IPS-NIHi7 (cell line): ENCODE measurements at regions not wholly inside any gene's neighbourhood (a gene's known extent, or its start where the extent isn't known, plus 50 kb on each side); places are given as distances from the start of the nearest gene placed in this dataset.

Experiments
- DNase-seq: peaks from one replicate; pipeline ENCODE4 v3.0.0; 2012; ENCODE audit warnings: mixed read lengths; ENCODE audit errors: extremely low spot score

- DNase-seq, result no peak
Measured at GRCh38 chr6:144877118-144877517, 592.0 kb downstream of the UTRN start.

- DNase-seq, result no peak
Measured at GRCh38 chr6:144878577-144878976, 593.4 kb downstream of the UTRN start.

GRCh38 chr6:144879436-144879835, 594.3 kb downstream of the UTRN start:
- DNase-seq, result no peak

- no peak for DNase-seq
Measured at GRCh38 chr6:144882425-144882824, 597.3 kb downstream of the UTRN start.

GRCh38 chr6:144883915-144884314, 598.8 kb downstream of the UTRN start:
- DNase-seq, result no peak

- DNase-seq, result no peak
Measured at GRCh38 chr6:144885817-144886216, 600.7 kb downstream of the UTRN start.

- DNase-seq, result no peak
Measured at GRCh38 chr6:144886682-144887081, 601.5 kb downstream of the UTRN start.

GRCh38 chr6:144888621-144889020, 603.5 kb downstream of the UTRN start:
- DNase-seq, result no peak

GRCh38 chr6:144893680-144894151, 608.6 kb downstream of the UTRN start:
- DNase-seq, result no peak

- no peak for DNase-seq
Measured at GRCh38 chr6:144894240-144894639, 609.1 kb downstream of the UTRN start.

- peak; percentile 45 for DNase-seq
Measured at GRCh38 chr6:144895313-144896278, 610.5 kb downstream of the UTRN start.

- no peak for DNase-seq
Measured at GRCh38 chr6:144896289-144896688, 611.2 kb downstream of the UTRN start.

- no peak for DNase-seq
Measured at GRCh38 chr6:144896871-144897270, 611.7 kb downstream of the UTRN start.

GRCh38 chr6:144897441-144897921, 612.3 kb downstream of the UTRN start:
- DNase-seq, result no peak

- no peak for DNase-seq
Measured at GRCh38 chr6:144898052-144898689, 613.0 kb downstream of the UTRN start.

- DNase-seq, result no peak
Measured at GRCh38 chr6:144898741-144899140, 613.6 kb downstream of the UTRN start.

- DNase-seq, result no peak
Measured at GRCh38 chr6:144899161-144899560, 614.0 kb downstream of the UTRN start.

- no peak for DNase-seq
Measured at GRCh38 chr6:144901412-144901811, 616.3 kb downstream of the UTRN start.

GRCh38 chr6:144908004-144908403, 622.9 kb downstream of the UTRN start:
- no peak for DNase-seq

- no peak for DNase-seq
Measured at GRCh38 chr6:144909753-144910285, 624.7 kb downstream of the UTRN start.

- no peak for DNase-seq
Measured at GRCh38 chr6:144911322-144911721, 626.2 kb downstream of the UTRN start.

GRCh38 chr6:144912474-144912873, 627.3 kb downstream of the UTRN start:
- DNase-seq, result no peak
